GM12878 (cell line): ENCODE measurements at regions not wholly inside any gene's neighbourhood (a gene's known extent, or its start where the extent isn't known, plus 50 kb on each side); places are given as distances from the start of the nearest gene placed in this dataset.

ENCODE experiments used
- ATAC-seq: fragments of 200-7000 bp; cut with Tn5 transposase; 3 replicates; pipeline ENCODE4 v1.9.1; 2020; ENCODE audit warnings: mild to moderate bottlenecking, moderate library complexity
- BruUV-seq: library from RNA; stranded (reverse); fragments of 400-500 nt; replicated peaks from 2 replicates; lab custom pipeline; 2021; lab: Mats Ljungman, UMichigan
- CTCF ChIA-PET: fragments of 300-600 bp; sonication (Branson Sonifier 250); formaldehyde crosslinking; extraction: SDS; loops from one replicate; lab custom pipeline; 2021; ENCODE audit warnings: inconsistent platforms; lab: Yijun Ruan, JAX
- POLR2A ChIA-PET: fragments of 350-600 bp; formaldehyde crosslinking; extraction: SDS; loops from one replicate; lab custom pipeline; 2021; ENCODE audit warnings: inconsistent platforms; lab: Charles Lee
- RAD21 ChIA-PET: fragments of 300-600 bp; sonication (Branson Sonifier 250); formaldehyde crosslinking; loops from one replicate; lab custom pipeline; 2023; ENCODE audit warnings: antibody characterized with exemption; ENCODE audit not compliant: unreplicated experiment; lab: Charles Lee
- SMC1A ChIA-PET: fragments of 300-600 bp; sonication (Branson Sonifier 250); formaldehyde crosslinking; loops from one replicate; lab custom pipeline; 2023; ENCODE audit not compliant: unreplicated experiment, uncharacterized antibody; lab: Charles Lee
- DNase-seq: peaks from one replicate; pipeline ENCODE4 v3.0.0-alpha.2; 2011; ENCODE audit warnings: low read depth, low spot score
- FAIRE-seq: peaks from 3 replicates; lab custom pipeline; 2011; peaks lifted over from hg19 to GRCh38; lab: Jason Lieb, UNC
- H2AFZ ChIP-seq: 2 replicates; pipeline ENCODE4 v1.6.0; 2011; ENCODE audit warnings: low read depth, low read length, control low read depth; ENCODE audit not compliant: control insufficient read depth
- H3K27ac ChIP-seq: 2 replicates; pipeline ENCODE4 v1.5.1; 2011; ENCODE audit warnings: control low read depth; ENCODE audit not compliant: control insufficient read depth, insufficient read depth
- H3K27me3 ChIP-seq, 2 experiments: replicated peaks in 1 of 2; 2 replicates each; pipeline versions ENCODE4 v1.6.0 to v1.6.1; 2011; ENCODE audit warnings: low read length in 1 of 2; ENCODE audit not compliant: control insufficient read depth in 2 of 2, insufficient read depth in 2 of 2
- H3K36me3 ChIP-seq, 2 experiments: 2 replicates each; pipeline ENCODE4 v1.5.1; 2011; ENCODE audit warnings: low read length in 1 of 2; ENCODE audit not compliant: control insufficient read depth in 2 of 2, insufficient read depth in 2 of 2
- H3K4me1 ChIP-seq: 2 replicates; pipeline ENCODE4 v1.6.1; 2011; ENCODE audit warnings: mild to moderate bottlenecking, low read length, moderate library complexity, mixed read lengths; ENCODE audit not compliant: control insufficient read depth, insufficient read depth
- H3K4me2 ChIP-seq: 2 replicates; pipeline ENCODE4 v1.6.0; 2011; ENCODE audit warnings: control low read depth; ENCODE audit not compliant: control insufficient read depth, insufficient read depth
- H3K4me3 ChIP-seq: fragments of 200-600 bp; sonication (generic); 2 replicates; pipeline ENCODE4 v1.5.1; 2016
- H3K79me2 ChIP-seq: 2 replicates; pipeline ENCODE4 v1.6.0; 2011; ENCODE audit warnings: low read length; ENCODE audit not compliant: control insufficient read depth, insufficient read depth
- H3K9ac ChIP-seq: 2 replicates; pipeline ENCODE4 v1.8.0; 2011; ENCODE audit warnings: low read length, control low read depth, mixed read lengths; ENCODE audit not compliant: control insufficient read depth, insufficient read depth
- H3K9me3 ChIP-seq: replicated peaks from 3 replicates; pipeline ENCODE4 v1.5.1; 2011; ENCODE audit warnings: mild to moderate bottlenecking, low read length; ENCODE audit not compliant: control insufficient read depth, insufficient read depth
- H4K20me1 ChIP-seq: 2 replicates; pipeline ENCODE4 v1.6.0; 2011; ENCODE audit not compliant: control insufficient read depth, insufficient read depth
- CEBPB ChIP-seq, 2 experiments: fragments of 150-350 bp in 1 of 2; IDR thresholded peaks; 2 replicates each; pipeline ENCODE4 v1.6.1; 2012 to 2014; ENCODE audit warnings: low read depth in 2 of 2, low read length in 2 of 2, borderline replicate concordance in 1 of 2, inconsistent platforms in 1 of 2
- CREB1 ChIP-seq: IDR thresholded peaks from 2 replicates; pipeline ENCODE4 v1.6.1; 2012; ENCODE audit warnings: low read depth, mild to moderate bottlenecking, inconsistent platforms
- FOS ChIP-seq: IDR thresholded peaks from 3 replicates; pipeline ENCODE4 v1.6.1; 2011; ENCODE audit warnings: borderline replicate concordance; ENCODE audit not compliant: insufficient read length; ENCODE audit errors: extremely low read depth
- HDGF ChIP-seq: fragments of 450-650 bp; IDR thresholded peaks from 2 replicates; pipeline ENCODE4 v1.6.1; 2016; ENCODE audit warnings: antibody characterized with exemption
- HSF1 ChIP-seq: fragments of 150-350 bp; IDR thresholded peaks from 2 replicates; pipeline ENCODE4 v1.6.1; 2014; ENCODE audit warnings: mild to moderate bottlenecking, low read depth, low read length
- JUNB ChIP-seq: IDR thresholded peaks from 2 replicates; pipeline ENCODE4 v1.6.1; 2016; ENCODE audit warnings: antibody characterized with exemption, mild to moderate bottlenecking
- RELA ChIP-seq: fragments of 450-650 bp; IDR thresholded peaks from 2 replicates; pipeline ENCODE4 v1.8.0; 2014; ENCODE audit warnings: borderline replicate concordance; ENCODE audit not compliant: partially characterized antibody
- SIX5 ChIP-seq: IDR thresholded peaks from 2 replicates; pipeline ENCODE4 v1.6.1; 2011; ENCODE audit warnings: mild to moderate bottlenecking, low read depth, low read length, moderate library complexity; ENCODE audit not compliant: severe bottlenecking
- ZSCAN29 ChIP-seq: fragments of 450-650 bp; IDR thresholded peaks from 2 replicates; pipeline ENCODE4 v1.6.1; 2017; ENCODE audit warnings: mild to moderate bottlenecking, moderate library complexity
- WGBS: methylation state at CpG from one replicate; pipeline ENCODE4 v1.1.6; 2016; ENCODE audit warnings: low lambda C conversion rate; ENCODE audit not compliant: insufficient replicate concordance, insufficient coverage; ENCODE audit errors: missing lambda C conversion rate; 5-methylcytosine and 5-hydroxymethylcytosine counted together
- in situ Hi-C: fragments of 300-500 bp; cut with MboI; formaldehyde crosslinking; loops from 9 replicates; pipeline ENCODE4 v1.14.3; 2018; ENCODE audit warnings: mixed read lengths
- intact Hi-C: fragments of 100-400 bp; cut with micrococcal nuclease; formaldehyde crosslinking; loops from one replicate; pipeline ENCODE4 v1.14.2; 2022; ENCODE audit not compliant: unreplicated experiment

GRCh38 chr5:155088811-155089210, 75.3 kb downstream of the KIF4B start:
- no peak for FAIRE-seq
- Histone ChIP-seq H3K9me3 (no peaks in the 10 kb centered on the region), H4K20me1 (no peaks in the 10 kb centered on the region), H3K9ac (no peak overlapping the region), H3K27ac (no peak overlapping the region), H3K4me1 (no peaks in the 10 kb centered on the region), H3K4me2 (no peak overlapping the region), H2AFZ (no peak overlapping the region), H3K36me3 (no peaks in the 10 kb centered on the region), H3K27me3 (peaks cover 0 to 2% of the 10 kb centered on the region in 2 experiments; a peak in 1 of 4 replicates), H3K4me3 (no peak overlapping the region), H3K79me2 (no peaks in the 10 kb centered on the region)
- CTCF ChIA-PET, result no interaction called here
- 52% methylated on average over 2 of the region's 2 CpGs for WGBS
- RAD21 ChIA-PET, result no interaction called here
- DNase-seq, result no peak
- SMC1A ChIA-PET, result no interaction called here
- TF ChIP-seq HDGF, result no peak
- no peak for TF ChIP-seq SIX5
- TF ChIP-seq CEBPB (IDR thresholded peaks at IDR 0.05; ENCODE audit: borderline replicate concordance in 1 of 2, low read depth in 2 of 2, low read length in 2 of 2), result no peak
- TF ChIP-seq RELA, result no peak
- TF ChIP-seq FOS, result no peak
- no peak for TF ChIP-seq JUNB
- TF ChIP-seq HSF1, result no peak
- TF ChIP-seq ZSCAN29, result no peak
- TF ChIP-seq CREB1, result no peak
- POLR2A ChIA-PET, result no interaction called here
- no peak for ATAC-seq
- no TSS peak for BruUV-seq
- intact Hi-C loops (no loop called here), in situ Hi-C loops (no loop called here)
